Upper lobe of left lung (tissue), 6 donors: ENCODE measurements at regions not wholly inside any gene's neighbourhood (a gene's known extent, or its start where the extent isn't known, plus 50 kb on each side); places are given as distances from the start of the nearest gene placed in this dataset.

ENCODE experiments used
- ATAC-seq, 2 donors: fragments of 200-7000 bp; cut with Tn5 transposase; one replicate each; pipeline ENCODE4 v1.9.1; 2022; ENCODE audit warnings: mild to moderate bottlenecking in 2 of 2, moderate library complexity in 2 of 2; ENCODE audit not compliant: low FRiP score in 2 of 2
- DNase-seq, 2 donors: peaks; one replicate each; pipeline ENCODE4 v3.0.0-alpha.2; 2019 to 2020
- H3K27ac ChIP-seq, 4 donors: fragments of 200-600 bp; sonication (generic); one replicate each; pipeline ENCODE4 v1.5.1; 2016 to 2019
- H3K27me3 ChIP-seq, 4 donors: fragments of 200-600 bp; sonication (generic); one replicate each; pipeline ENCODE4 v1.5.1; 2017 to 2019
- H3K36me3 ChIP-seq, 4 donors: fragments of 200-600 bp; sonication (generic); one replicate each; pipeline ENCODE4 v1.5.1; 2016 to 2019
- H3K4me1 ChIP-seq, 4 donors: fragments of 200-600 bp; sonication (generic); one replicate each; pipeline ENCODE4 v1.5.1; 2018 to 2019
- H3K4me3 ChIP-seq, 4 donors: fragments of 200-600 bp; sonication (generic); one replicate each; pipeline ENCODE4 v1.5.1; 2017 to 2019; ENCODE audit warnings: mild to moderate bottlenecking in 2 of 4, moderate library complexity in 1 of 4
- H3K9me3 ChIP-seq, 4 donors: fragments of 200-600 bp; sonication (generic); one replicate each; pipeline ENCODE4 v1.5.1; 2018 to 2019
- CTCF ChIP-seq, 6 experiments: fragments of 450-650 bp in 4 of 6; fragments of 200-600 bp in 2 of 6; sonication (generic) in 2 of 6; IDR thresholded peaks; one replicate each; pipeline ENCODE4 v1.5.1; 2016 to 2019; ENCODE audit warnings: antibody characterized with exemption in 6 of 6
- EP300 ChIP-seq, 4 donors: sonication (generic); formaldehyde crosslinking; IDR thresholded peaks; one replicate each; pipeline ENCODE4 v1.5.1; 2017; ENCODE audit warnings: antibody characterized with exemption in 4 of 4, control low read depth in 2 of 4
- POLR2A ChIP-seq, 4 donors: fragments of 450-650 bp; IDR thresholded peaks; one replicate each; pipeline ENCODE4 v1.5.1; 2016 to 2017; ENCODE audit warnings: antibody characterized with exemption in 4 of 4, mild to moderate bottlenecking in 2 of 4
- POLR2AphosphoS5 ChIP-seq, 2 donors: sonication (generic); formaldehyde crosslinking; IDR thresholded peaks; one replicate each; pipeline ENCODE4 v1.5.1; 2017; ENCODE audit warnings: antibody characterized with exemption in 2 of 2
- WGBS, 2 donors: methylation state at CpG; one replicate each; pipeline ENCODE4 v1.1.5; 2017 to 2018; 5-methylcytosine and 5-hydroxymethylcytosine counted together
- small RNA-seq, 4 donors: library from RNA; depleted of rRNA; stranded (forward); fragments of <200 nt; gene quantifications; one replicate each; pipeline ENCODE3, GENCODE V24; 2016
- donor health status: DM: no; HTN: no; CAD: no; lungs with moderate emphysema.
- donor health status: DM: no; HTN: yes; CAD: no; lungs with severe emphysema.

- DNase-seq (peak in 1 of 2 donors; percentile 62), ATAC-seq (peak in 1 of 2 donors; percentile 20)
- no peak overlapping the region for H3K4me3 ChIP-seq
- WGBS, 2 donors: 70 to 79% methylated on average over 11 of the region's 11 CpGs
- H3K27ac ChIP-seq: peak overlapping the region in 1 of 4 donors; percentile 19
- peaks cover 0 to 6% (median 3%) of the 10 kb centered on the region in 4 donors for H3K4me1 ChIP-seq
- H3K36me3 ChIP-seq: no peaks in the 10 kb centered on the region
- H3K27me3 ChIP-seq: no peaks in the 10 kb centered on the region
- no peak for TF ChIP-seq POLR2A (IDR thresholded peaks at IDR 0.05)
- no peak for TF ChIP-seq POLR2AphosphoS5 (IDR thresholded peaks at IDR 0.05)
- no peak for TF ChIP-seq EP300 (IDR thresholded peaks at IDR 0.05)
- TF ChIP-seq CTCF (IDR thresholded peaks at IDR 0.05): no peak
- H3K9me3 ChIP-seq: no peaks in the 10 kb centered on the region
Observed at GRCh38 chr7:131606346-131607290, 50.2 kb upstream of the PODXL start.

Small RNA genes in the stretch of these regions (small RNA-seq; reads per million reads assigned to genes)
- 0 reads per million in 4 donors for gene AC009518.3
